ENCODE measurements at regions not wholly inside any gene's neighbourhood (a gene's known extent, or its start where the extent isn't known, plus 50 kb on each side); places are given as distances from the start of the nearest gene placed in this dataset.

- no peak for TF ChIP-seq CTCF (IDR thresholded peaks at IDR 0.05)
- TF ChIP-seq POLR2AphosphoS5 (IDR thresholded peaks at IDR 0.05) = no peak
Measured at GRCh38 chr5:114055318-114056184, 306.3 kb upstream of the KCNN2 start.

Measured in breast epithelium (tissue), 3 donors.